ENCODE measurements at regions not wholly inside any gene's neighbourhood (a gene's known extent, or its start where the extent isn't known, plus 50 kb on each side); places are given as distances from the start of the nearest gene placed in this dataset.
A peak's percentile ranks its signal among the peaks of the same experiment; 100 is the strongest.

DNA sequence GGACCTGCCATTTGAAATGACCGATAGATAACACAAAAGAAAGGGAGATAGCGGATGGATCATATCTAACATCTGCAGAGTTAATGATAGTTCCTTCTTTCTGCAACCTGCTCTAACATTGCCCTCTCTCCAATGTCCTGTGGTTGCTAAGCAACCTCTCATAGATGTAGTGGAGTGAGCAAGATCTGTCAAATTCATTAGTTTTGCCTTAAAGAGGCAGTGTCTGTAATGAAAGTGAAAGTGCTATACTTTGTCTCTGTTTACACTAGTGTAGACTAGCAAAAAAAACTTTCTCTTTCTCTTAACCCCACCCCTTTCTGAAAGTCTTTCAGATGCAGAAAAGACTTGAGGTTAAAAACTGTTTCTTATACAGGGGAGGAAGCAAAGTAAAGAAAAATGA lies 1196.9 kb downstream of the SORCS3 start:
- H3K27ac ChIP-seq = no peak overlapping the region
- no peaks in the 10 kb centered on the region for H3K27me3 ChIP-seq (replicated peaks in 1 of 7)
- TF ChIP-seq POLR2AphosphoS5 (IDR thresholded peaks at IDR 0.05) (no peak), POLR2A (IDR thresholded peaks at IDR 0.05) (no peak)
- TF ChIP-seq, protein P1, sequence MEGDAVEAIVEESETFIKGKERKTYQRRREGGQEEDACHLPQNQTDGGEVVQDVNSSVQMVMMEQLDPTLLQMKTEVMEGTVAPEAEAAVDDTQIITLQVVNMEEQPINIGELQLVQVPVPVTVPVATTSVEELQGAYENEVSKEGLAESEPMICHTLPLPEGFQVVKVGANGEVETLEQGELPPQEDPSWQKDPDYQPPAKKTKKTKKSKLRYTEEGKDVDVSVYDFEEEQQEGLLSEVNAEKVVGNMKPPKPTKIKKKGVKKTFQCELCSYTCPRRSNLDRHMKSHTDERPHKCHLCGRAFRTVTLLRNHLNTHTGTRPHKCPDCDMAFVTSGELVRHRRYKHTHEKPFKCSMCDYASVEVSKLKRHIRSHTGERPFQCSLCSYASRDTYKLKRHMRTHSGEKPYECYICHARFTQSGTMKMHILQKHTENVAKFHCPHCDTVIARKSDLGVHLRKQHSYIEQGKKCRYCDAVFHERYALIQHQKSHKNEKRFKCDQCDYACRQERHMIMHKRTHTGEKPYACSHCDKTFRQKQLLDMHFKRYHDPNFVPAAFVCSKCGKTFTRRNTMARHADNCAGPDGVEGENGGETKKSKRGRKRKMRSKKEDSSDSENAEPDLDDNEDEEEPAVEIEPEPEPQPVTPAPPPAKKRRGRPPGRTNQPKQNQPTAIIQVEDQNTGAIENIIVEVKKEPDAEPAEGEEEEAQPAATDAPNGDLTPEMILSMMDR (IDR thresholded peaks at IDR 0.05 in 8 of 11, conservative IDR thresholded peaks at IDR 0.05 in 3 of 11) = no peak
- no peaks in the 10 kb centered on the region for H3K36me3 ChIP-seq
- no peak for DNase-seq
- H3K4me1 ChIP-seq = peaks cover 0 to 13% (median 0%) of the 10 kb centered on the region in 6 donors
- intact Hi-C loops (cut with DNase I; ENCODE audit: low total_unique reads) = no loop called here
- WGBS, 5 donors = 21 to 74% (median 30%) methylated on average over 2 of the region's 2 CpGs
- peak overlapping the region in 7 of 8 donors; percentile 18 to 60 (median 23) for H3K4me3 ChIP-seq
- no peaks in the 10 kb centered on the region for H3K9me3 ChIP-seq

DNA sequence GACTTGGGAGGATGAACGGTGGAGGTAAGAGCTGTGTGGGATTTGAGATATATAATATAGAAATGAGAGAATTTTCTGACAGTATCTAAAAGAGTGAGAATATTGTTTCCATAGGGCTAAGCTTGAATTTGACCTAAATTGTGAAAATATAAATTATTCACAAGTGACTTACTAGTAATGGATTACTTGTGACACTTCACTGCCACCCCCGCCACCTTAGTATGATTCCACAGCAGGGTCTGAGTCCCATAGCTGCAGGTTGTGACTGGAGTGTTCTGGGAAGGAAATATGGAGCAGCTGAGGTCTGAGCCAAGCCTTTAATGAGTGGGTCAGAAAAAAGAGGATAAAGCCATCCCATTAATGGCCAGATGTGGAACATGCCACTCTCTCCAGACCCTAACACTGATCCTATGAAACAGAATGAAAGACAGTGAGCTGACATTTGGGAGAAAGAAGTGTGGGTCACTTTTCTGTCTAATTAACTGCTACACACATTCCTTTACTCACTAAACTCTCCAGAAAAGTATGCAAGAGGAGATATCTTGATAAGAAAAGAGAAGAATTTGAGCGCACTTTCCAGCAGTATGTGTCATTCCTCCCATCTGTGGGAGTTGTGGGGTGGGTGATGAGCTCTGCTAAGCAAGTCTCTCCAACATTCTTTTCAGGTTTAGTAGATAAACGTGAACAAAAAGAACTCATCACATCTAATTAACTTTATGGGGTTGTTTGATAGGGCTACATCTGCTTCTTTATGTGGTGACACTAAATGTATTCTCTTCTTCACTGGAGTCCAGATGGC lies 1193.4 kb downstream of the SORCS3 start:
- WGBS, 5 donors = 64 to 87% (median 77%) methylated on average over 4 of the region's 4 CpGs
- DNase-seq = no peak
- no peak overlapping the region for H3K27ac ChIP-seq
- H3K4me1 ChIP-seq = peaks cover 0 to 11% (median 0%) of the 10 kb centered on the region in 6 donors
- H3K36me3 ChIP-seq = no peaks in the 10 kb centered on the region
- intact Hi-C loops (cut with DNase I; ENCODE audit: low total_unique reads) = no loop called here
- H3K27me3 ChIP-seq (replicated peaks in 1 of 7) = no peaks in the 10 kb centered on the region
- H3K4me3 ChIP-seq = no peak overlapping the region
- TF ChIP-seq, protein P1 (IDR thresholded peaks at IDR 0.05 in 8 of 11, conservative IDR thresholded peaks at IDR 0.05 in 3 of 11) = no peak
- TF ChIP-seq POLR2A (IDR thresholded peaks at IDR 0.05) (no peak), POLR2AphosphoS5 (IDR thresholded peaks at IDR 0.05) (no peak)
- H3K9me3 ChIP-seq = no peaks in the 10 kb centered on the region

DNA sequence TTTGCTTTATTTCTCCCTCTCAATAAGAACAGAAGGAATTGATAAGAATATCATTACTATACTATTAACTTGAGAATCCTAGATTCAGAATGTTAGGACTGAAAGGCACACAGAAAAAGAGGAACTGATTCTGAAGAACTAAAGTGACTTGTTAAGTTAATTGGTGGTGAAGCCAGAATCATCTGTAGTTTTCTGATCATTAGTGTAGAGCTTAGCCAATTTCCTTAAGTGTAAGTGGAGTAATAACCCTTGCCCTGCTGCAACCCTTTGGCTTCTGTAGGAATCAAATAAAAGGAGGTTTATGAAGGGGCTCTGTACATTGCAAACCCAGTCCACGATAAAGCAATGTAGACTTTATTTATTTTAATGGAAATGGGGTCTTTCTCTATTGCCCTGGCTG lies 1186.0 kb downstream of the SORCS3 start:
- peaks cover 0 to 8% (median 0%) of the 10 kb centered on the region in 8 donors for H3K9me3 ChIP-seq
- no peak overlapping the region for H3K27ac ChIP-seq
- no peak for DNase-seq
- no peak overlapping the region for H3K4me3 ChIP-seq
- no peaks in the 10 kb centered on the region for H3K27me3 ChIP-seq (replicated peaks in 1 of 7)
- no peaks in the 10 kb centered on the region for H3K4me1 ChIP-seq
- intact Hi-C loops (cut with DNase I; ENCODE audit: low total_unique reads) = no loop called here
- no peaks in the 10 kb centered on the region for H3K36me3 ChIP-seq
- no peak for TF ChIP-seq POLR2AphosphoS5 (IDR thresholded peaks at IDR 0.05)
- 44 to 69% (median 68%) methylated on average over 1 of the region's 1 CpG for WGBS, 5 donors

DNA sequence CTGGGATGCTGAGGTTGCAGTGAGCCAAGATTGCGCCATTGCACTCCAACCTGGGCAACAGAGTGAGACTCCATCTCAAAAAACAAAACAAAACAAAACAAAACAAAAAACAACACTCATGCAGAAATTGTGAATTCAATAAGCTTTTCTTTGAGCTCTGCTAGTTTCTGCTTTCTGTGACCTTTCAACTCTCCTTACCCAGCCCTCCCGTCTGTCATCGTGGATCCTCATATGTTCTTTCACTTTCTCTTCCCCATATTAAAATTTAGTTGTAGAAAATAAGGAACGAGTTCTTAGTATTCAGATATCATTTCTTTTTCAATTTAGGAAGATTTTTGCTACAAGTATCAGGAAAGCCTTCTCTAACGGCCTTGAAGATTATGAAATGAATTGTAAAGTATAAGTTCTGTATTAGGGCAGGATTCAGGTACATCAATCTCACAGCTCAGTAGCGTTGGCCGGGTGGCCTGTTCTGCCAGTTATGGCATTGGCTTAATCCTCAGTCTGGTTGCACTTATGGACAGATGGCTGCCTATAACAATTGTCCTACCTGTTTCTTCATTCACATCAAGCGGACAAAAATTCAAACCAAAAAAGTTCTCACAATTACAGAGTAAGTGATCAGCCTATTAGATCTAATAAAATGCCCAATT lies 1167.0 kb downstream of the SORCS3 start:
- Histone ChIP-seq H3K4me1 (no peaks in the 10 kb centered on the region), H3K27ac (no peak overlapping the region), H3K4me3 (no peak overlapping the region), H3K9me3 (no peaks in the 10 kb centered on the region), H3K27me3 (replicated peaks in 1 of 7) (no peaks in the 10 kb centered on the region), H3K36me3 (no peaks in the 10 kb centered on the region)
- intact Hi-C loops (cut with DNase I; ENCODE audit: low total_unique reads) = no loop called here
- no peak for TF ChIP-seq POLR2AphosphoS5 (IDR thresholded peaks at IDR 0.05)
- no peak for TF ChIP-seq POLR2A (IDR thresholded peaks at IDR 0.05)
- TF ChIP-seq, protein P1 (IDR thresholded peaks at IDR 0.05 in 8 of 11, conservative IDR thresholded peaks at IDR 0.05 in 3 of 11) = no peak
- 67 to 82% (median 76%) methylated on average over 8 of the region's 8 CpGs for WGBS, 5 donors
- DNase-seq = no peak

All from spleen (tissue), 11 donors.